C4-2B (cell line): ENCODE measurements at regions not wholly inside any gene's neighbourhood (a gene's known extent, or its start where the extent isn't known, plus 50 kb on each side); places are given as distances from the start of the nearest gene placed in this dataset.

Experiments
- CTCF ChIP-seq: fragments of 450-650 bp; conservative IDR thresholded peaks from 2 replicates; pipeline ENCODE4 v1.5.1; 2017; ENCODE audit warnings: mild to moderate bottlenecking
- ZFX ChIP-seq: fragments of 450-650 bp; IDR thresholded peaks from 2 replicates; pipeline ENCODE4 v1.6.1; 2017

GRCh38 chr1:60670302-60670701 lies 412.1 kb upstream of the NFIA start:
- no peak for TF ChIP-seq CTCF
- TF ChIP-seq ZFX: no peak
